Hepatocyte (in vitro differentiated cells): ENCODE measurements at regions not wholly inside any gene's neighbourhood (a gene's known extent, or its start where the extent isn't known, plus 50 kb on each side); places are given as distances from the start of the nearest gene placed in this dataset.

ENCODE experiments used
- CTCF ChIP-seq: fragments of 200-600 bp; sonication (generic); IDR thresholded peaks from 2 replicates; pipeline ENCODE4 v1.5.1; 2016; ENCODE audit warnings: antibody characterized with exemption, mild to moderate bottlenecking; ENCODE audit not compliant: poor library complexity
- EZH2 ChIP-seq: fragments of 200-600 bp; sonication (generic); IDR thresholded peaks from 2 replicates; pipeline ENCODE4 v1.6.1; 2016; ENCODE audit warnings: antibody characterized with exemption, mild to moderate bottlenecking, borderline replicate concordance
- EZH2phosphoT487 ChIP-seq: fragments of 200-600 bp; sonication (generic); IDR thresholded peaks from one replicate; pipeline ENCODE4 v1.6.1; 2018; ENCODE audit warnings: antibody characterized with exemption, mild to moderate bottlenecking, low read depth, moderate library complexity; ENCODE audit not compliant: unreplicated experiment, severe bottlenecking

GRCh38 chr1:29865051-29865450 lies 628.7 kb downstream of the PTPRU start:
- no peak for TF ChIP-seq CTCF
- no peak for TF ChIP-seq EZH2
- TF ChIP-seq EZH2phosphoT487: no peak
